GM04504 (cell line): ENCODE measurements at regions not wholly inside any gene's neighbourhood (a gene's known extent, or its start where the extent isn't known, plus 50 kb on each side); places are given as distances from the start of the nearest gene placed in this dataset.

Source experiments
- DNase-seq: peaks from one replicate; pipeline ENCODE4 v3.0.0-alpha.2; 2012; ENCODE audit warnings: low read depth

- no peak for DNase-seq
These were observed 52.5 kb upstream of the ATP2C1 start for GRCh38 chr3:130841357-130841756.

GRCh38 chr3:130843441-130843840 lies 50.4 kb upstream of the ATP2C1 start:
- DNase-seq, result no peak
